Epithelial cell of proximal tubule (primary cell): ENCODE measurements at regions not wholly inside any gene's neighbourhood (a gene's known extent, or its start where the extent isn't known, plus 50 kb on each side); places are given as distances from the start of the nearest gene placed in this dataset.
"Not testable (repeated sequence)": the region's sequence is repeated elsewhere in the genome, so short reads cannot be mapped to it uniquely, and the experiment has no call there.

Experiments
- DNase-seq: peaks from one replicate; pipeline ENCODE4 v3.0.0-alpha.2; 2011; ENCODE audit warnings: low read depth
- H3K4me3 ChIP-seq: 2 replicates; pipeline ENCODE4 v1.5.1; 2011; ENCODE audit warnings: low read depth, mild to moderate bottlenecking, low read length
- CTCF ChIP-seq: conservative IDR thresholded peaks from 2 replicates; pipeline ENCODE4 v1.5.1; 2012; ENCODE audit warnings: low read depth, mild to moderate bottlenecking, low read length

GRCh38 chr6:149244105-149244504 is 73.4 kb upstream of the TAB2 start:
- TF ChIP-seq CTCF = no peak
- DNase-seq = no peak
- no peak overlapping the region for H3K4me3 ChIP-seq

DNA sequence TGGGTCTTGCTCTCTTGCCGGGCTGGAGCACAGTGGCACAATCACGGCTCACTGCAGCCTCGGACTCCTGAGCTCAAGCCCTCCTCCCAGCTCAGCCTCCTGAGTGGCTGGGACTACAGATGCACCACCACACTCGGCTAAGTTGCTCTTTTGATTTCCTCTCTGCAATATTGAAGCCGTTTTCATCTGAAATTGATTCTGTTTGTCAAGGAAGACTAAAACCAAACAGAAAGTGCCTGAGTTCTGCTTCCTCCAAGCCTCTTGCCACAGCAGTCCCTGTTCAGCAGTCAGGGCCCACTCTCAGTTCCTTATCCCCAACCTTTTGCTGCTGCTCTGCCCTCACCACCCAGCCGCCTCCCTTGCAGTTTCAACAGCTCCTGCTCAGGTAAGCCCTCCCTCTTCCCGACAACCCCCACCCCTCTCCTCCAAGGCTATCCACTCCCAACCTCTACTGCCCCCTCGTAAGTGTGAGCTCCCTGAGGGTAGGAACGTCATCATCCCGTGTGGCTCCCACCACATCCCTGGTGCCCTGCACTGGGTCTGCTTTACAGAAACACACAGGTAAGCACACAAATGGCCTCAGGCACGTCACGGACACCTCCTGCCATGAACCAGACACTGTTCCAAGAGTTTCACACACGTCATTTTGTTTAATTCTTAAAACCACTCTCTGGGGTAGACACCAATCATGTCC is 70.7 kb upstream of the TAB2 start:
- no peak for DNase-seq
- no peak for TF ChIP-seq CTCF
- no peak overlapping the region for H3K4me3 ChIP-seq

- H3K4me3 ChIP-seq = no peak overlapping the region
- DNase-seq = no peak
- TF ChIP-seq CTCF = no peak
Observed at GRCh38 chr6:149247385-149247763, 70.1 kb upstream of the TAB2 start.

DNA sequence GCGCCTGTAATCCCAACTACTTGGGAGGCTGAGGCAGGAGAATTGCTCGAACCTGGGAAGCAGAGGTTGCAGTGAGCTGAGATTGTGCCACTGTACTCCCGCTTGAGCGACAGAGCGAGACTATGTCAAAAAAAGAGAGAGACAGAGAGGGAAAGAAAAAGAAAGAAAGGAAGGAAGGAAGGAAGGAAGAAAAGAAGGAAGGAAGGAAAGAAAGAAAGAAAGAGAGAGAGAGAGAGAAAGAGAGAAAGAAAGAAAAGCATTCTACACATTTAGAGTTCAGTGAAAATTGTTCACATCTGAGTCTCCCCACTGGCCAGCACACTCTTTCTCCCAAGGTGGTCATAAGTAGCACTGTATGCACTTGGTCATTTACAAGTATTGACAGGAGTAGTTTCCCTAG is 69.2 kb upstream of the TAB2 start:
- not testable (repeated sequence) for DNase-seq, H3K4me3 ChIP-seq

- no peak for TF ChIP-seq CTCF
- DNase-seq = no peak
- no peak overlapping the region for H3K4me3 ChIP-seq
Observed at GRCh38 chr6:149248693-149249369, 68.7 kb upstream of the TAB2 start.

DNA sequence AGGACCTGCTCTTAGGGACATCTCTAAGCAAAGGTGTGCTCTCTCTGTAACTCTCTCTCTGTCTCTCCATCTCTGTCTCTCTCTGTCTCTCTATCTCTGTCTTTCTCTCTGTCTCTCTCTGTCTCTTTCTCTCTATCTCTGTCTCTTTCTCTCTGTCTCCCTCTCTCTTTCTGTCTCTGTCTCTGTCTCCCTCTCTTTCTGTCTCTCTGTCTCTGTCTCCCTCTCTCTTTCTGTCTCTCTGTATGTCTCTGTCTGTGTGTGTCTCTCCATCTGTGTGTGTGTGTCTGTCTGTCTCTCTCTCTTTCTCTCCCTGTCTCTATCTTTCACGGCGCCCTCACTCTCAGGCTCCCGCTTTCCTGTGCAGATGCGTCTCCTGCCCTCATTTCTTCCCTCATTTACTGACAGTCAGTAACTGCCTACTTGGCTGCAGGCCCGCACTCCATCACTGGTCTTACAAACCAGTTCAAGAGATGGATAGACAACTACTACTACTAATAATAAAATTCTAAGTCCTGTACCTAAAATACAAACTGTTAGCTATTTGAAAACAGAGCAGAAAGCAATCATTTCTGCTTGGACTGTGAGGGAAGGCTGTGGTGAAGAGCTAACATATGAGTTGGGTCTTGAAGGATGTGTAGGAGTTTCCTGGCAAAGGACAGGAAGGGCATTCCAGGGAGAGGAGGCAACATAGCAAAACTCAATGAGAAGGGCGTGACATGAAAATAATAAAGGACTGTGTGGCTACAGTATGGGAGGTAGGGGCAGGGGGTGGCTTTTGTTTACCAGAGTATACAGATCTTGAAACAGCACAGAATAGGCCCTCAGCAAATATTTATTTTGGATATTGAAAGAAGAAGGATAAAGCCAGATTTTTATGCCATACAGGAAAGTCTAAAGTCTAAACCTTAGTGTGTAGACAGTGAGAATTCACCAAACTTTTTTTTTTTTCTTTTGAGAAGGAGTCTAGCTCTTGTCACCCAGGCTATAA is 67.8 kb upstream of the TAB2 start:
- DNase-seq = no peak
- H3K4me3 ChIP-seq = no peak overlapping the region
- no peak for TF ChIP-seq CTCF

DNA sequence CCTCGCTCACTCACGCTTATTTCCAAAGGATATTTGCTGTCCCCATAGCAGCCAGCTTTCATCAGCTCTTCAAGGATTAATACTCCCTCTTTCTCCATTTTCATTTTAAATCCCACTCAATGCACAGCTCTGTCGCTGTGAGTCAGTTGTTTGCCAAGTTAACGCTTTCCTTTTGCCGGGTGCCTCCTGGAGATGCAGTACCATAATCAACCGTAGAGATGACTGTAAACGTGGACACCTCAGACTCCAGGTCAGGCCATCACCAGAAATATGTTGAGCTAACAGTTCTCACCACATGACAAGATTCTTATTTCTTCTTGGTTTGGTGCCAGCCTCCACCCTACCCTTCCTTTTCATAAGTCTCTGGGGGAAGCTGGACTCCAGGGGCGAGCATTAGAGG is 66.6 kb upstream of the TAB2 start:
- H3K4me3 ChIP-seq = no peak overlapping the region
- no peak for TF ChIP-seq CTCF
- DNase-seq = no peak
